HTR-8/SVneo (cell line): ENCODE measurements at regions not wholly inside any gene's neighbourhood (a gene's known extent, or its start where the extent isn't known, plus 50 kb on each side); places are given as distances from the start of the nearest gene placed in this dataset.
"Not testable (repeated sequence)": the region's sequence is repeated elsewhere in the genome, so short reads cannot be mapped to it uniquely, and the experiment has no call there.

Source experiments
- DNase-seq: peaks from one replicate; pipeline ENCODE4 v3.0.0; 2011; ENCODE audit warnings: low spot score, mixed read lengths; ENCODE audit not compliant: insufficient read length
- FAIRE-seq: peaks from 2 replicates; lab custom pipeline; 2011; peaks lifted over from hg19 to GRCh38; lab: Jason Lieb, UNC

- no peak for DNase-seq
- FAIRE-seq: no peak
Measured at GRCh38 chr3:177633671-177634207, 436.5 kb upstream of the TBL1XR1 start.

GRCh38 chr3:177635601-177636106 is 438.4 kb upstream of the TBL1XR1 start:
- FAIRE-seq, DNase-seq: not testable (repeated sequence)

GRCh38 chr3:177640319-177640965 is 443.2 kb upstream of the TBL1XR1 start:
- FAIRE-seq (no peak), DNase-seq (no peak)

- DNase-seq: no peak
- no peak for FAIRE-seq
Measured at GRCh38 chr3:177641206-177641605, 443.9 kb upstream of the TBL1XR1 start.

GRCh38 chr3:177642042-177642803 is 444.9 kb upstream of the TBL1XR1 start:
- FAIRE-seq: no peak

GRCh38 chr3:177642804-177643125 is 445.5 kb upstream of the TBL1XR1 start:
- FAIRE-seq (no peak), DNase-seq (no peak)

More at GRCh38 chr3:177642042-177642803, 444.9 kb upstream of the TBL1XR1 start:
- DNase-seq: no peak

GRCh38 chr3:177646749-177647148 is 449.5 kb upstream of the TBL1XR1 start:
- no peak for FAIRE-seq
- no peak for DNase-seq

GRCh38 chr3:177647341-177647740 is 450.1 kb upstream of the TBL1XR1 start:
- DNase-seq (no peak), FAIRE-seq (no peak)

GRCh38 chr3:177647876-177648275 is 450.6 kb upstream of the TBL1XR1 start:
- DNase-seq (no peak), FAIRE-seq (no peak)

GRCh38 chr3:177652556-177653291 is 455.4 kb upstream of the TBL1XR1 start:
- FAIRE-seq (no peak), DNase-seq (no peak)

- DNase-seq (no peak), FAIRE-seq (no peak)
Measured at GRCh38 chr3:177657243-177657642, 460.0 kb upstream of the TBL1XR1 start.

- FAIRE-seq (no peak), DNase-seq (no peak)
Measured at GRCh38 chr3:177658354-177658753, 461.1 kb upstream of the TBL1XR1 start.

- FAIRE-seq, DNase-seq: not testable (repeated sequence)
Measured at GRCh38 chr3:177664380-177665103, 467.3 kb upstream of the TBL1XR1 start.

GRCh38 chr3:177665122-177665808 is 468.0 kb upstream of the TBL1XR1 start:
- FAIRE-seq (no peak), DNase-seq (no peak)

- FAIRE-seq (no peak), DNase-seq (no peak)
Measured at GRCh38 chr3:177672252-177672911, 475.1 kb upstream of the TBL1XR1 start.

- FAIRE-seq (no peak), DNase-seq (no peak)
Measured at GRCh38 chr3:177673112-177673914, 476.0 kb upstream of the TBL1XR1 start.

GRCh38 chr3:177674186-177674585 is 476.9 kb upstream of the TBL1XR1 start:
- DNase-seq (no peak), FAIRE-seq (no peak)

GRCh38 chr3:177676148-177676547 is 478.9 kb upstream of the TBL1XR1 start:
- no peak for FAIRE-seq
- no peak for DNase-seq
